H1 (cell line): ENCODE measurements at regions not wholly inside any gene's neighbourhood (a gene's known extent, or its start where the extent isn't known, plus 50 kb on each side); places are given as distances from the start of the nearest gene placed in this dataset.

ENCODE experiments used
- CEBPB ChIP-seq: IDR thresholded peaks from 2 replicates; pipeline ENCODE4 v1.6.1; 2012; ENCODE audit warnings: low read depth, low read length
- EP300 ChIP-seq, 2 experiments: IDR thresholded peaks; 1 replicate in 1 of 2; 2 replicates in 1 of 2; pipeline ENCODE4 v1.6.1; 2011 to 2012; ENCODE audit warnings: low read depth in 2 of 2, low read length in 2 of 2, mild to moderate bottlenecking in 2 of 2, borderline replicate concordance in 1 of 2, inconsistent platforms in 1 of 2, moderate library complexity in 1 of 2
- EZH2 ChIP-seq: fragments of 200-600 bp; sonication (generic); IDR thresholded peaks from 2 replicates; pipeline ENCODE4 v1.7.1; 2012; ENCODE audit warnings: low read depth, mild to moderate bottlenecking, moderate library complexity, low read length, inconsistent platforms; ENCODE audit not compliant: severe bottlenecking
- KDM1A ChIP-seq: fragments of 200-600, 300-600 bp; sonication (generic); IDR thresholded peaks from 2 replicates; pipeline ENCODE4 v1.7.1; 2016; ENCODE audit warnings: mild to moderate bottlenecking, low read length, borderline replicate concordance
- MAX ChIP-seq: IDR thresholded peaks from 2 replicates; pipeline ENCODE4 v1.6.1; 2012; ENCODE audit warnings: inconsistent platforms
- POLR2A ChIP-seq, 2 experiments: IDR thresholded peaks; 1 replicate in 1 of 2; 2 replicates in 1 of 2; pipeline ENCODE4 v1.6.1; 2011; ENCODE audit warnings: low read depth in 2 of 2, low read length in 2 of 2, mild to moderate bottlenecking in 2 of 2; ENCODE audit errors: control extremely low read depth in 1 of 2

DNA sequence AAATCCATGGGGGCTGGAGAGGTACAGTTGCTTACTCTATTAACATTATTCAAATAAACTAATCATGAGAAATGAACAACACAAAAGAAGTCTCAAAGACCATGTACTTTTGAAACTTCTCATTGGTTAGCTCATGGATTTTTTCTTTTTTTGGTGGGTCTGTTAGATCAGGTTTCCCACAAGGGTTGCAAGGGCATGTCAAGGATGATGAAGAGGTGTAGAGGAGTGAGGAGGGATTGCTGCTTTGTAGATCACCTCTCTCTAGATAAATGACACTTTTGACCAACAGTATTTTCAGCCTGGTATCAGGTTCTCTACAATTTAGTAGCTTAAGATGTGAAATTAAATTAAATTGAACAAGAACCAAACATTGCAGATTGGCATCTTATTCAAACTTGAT, 417.9 kb upstream of the AGA start:
- TF ChIP-seq POLR2A (IDR thresholded peaks at IDR 0.05; ENCODE audit: control extremely low read depth in 1 of 2, low read depth in 2 of 2, low read length in 2 of 2) (no peak), EP300 (IDR thresholded peaks at IDR 0.05; ENCODE audit: borderline replicate concordance in 1 of 2, low read depth in 2 of 2, low read length in 2 of 2) (no peak), CEBPB (no peak), EZH2 (no peak), KDM1A (no peak), MAX (no peak)
